ENCODE measurements at regions not wholly inside any gene's neighbourhood (a gene's known extent, or its start where the extent isn't known, plus 50 kb on each side); places are given as distances from the start of the nearest gene placed in this dataset.

GRCh38 chr11:86861810-86862209, 61.5 kb downstream of the PRSS23 start:
- intact Hi-C loops (cut with DNase I; ENCODE audit: low total_unique reads), result no loop called here
- 82 to 95% (median 92%) methylated on average over 6 of the region's 6 CpGs for WGBS, 5 donors
- no peaks in the 10 kb centered on the region for H3K9me3 ChIP-seq
- DNase-seq, result no peak
- H3K27me3 ChIP-seq (replicated peaks in 1 of 7), result peaks cover 0 to 17% (median 0%) of the 10 kb centered on the region in 7 donors
- H3K4me1 ChIP-seq, result no peaks in the 10 kb centered on the region
- no peak overlapping the region for H3K4me3 ChIP-seq
- H3K36me3 ChIP-seq, result no peaks in the 10 kb centered on the region
- H3K27ac ChIP-seq, result no peak overlapping the region
- TF ChIP-seq POLR2AphosphoS5 (IDR thresholded peaks at IDR 0.05) (no peak), CTCF (IDR thresholded peaks at IDR 0.05 in 8 of 11, conservative IDR thresholded peaks at IDR 0.05 in 3 of 11) (no peak), POLR2A (IDR thresholded peaks at IDR 0.05) (no peak)

- WGBS, 5 donors, result 42 to 73% (median 70%) methylated on average over 2 of the region's 2 CpGs
- DNase-seq, result no peak
- no peaks in the 10 kb centered on the region for H3K4me1 ChIP-seq
- no peak overlapping the region for H3K4me3 ChIP-seq
- H3K9me3 ChIP-seq, result no peaks in the 10 kb centered on the region
- no peak overlapping the region for H3K27ac ChIP-seq
- H3K27me3 ChIP-seq (replicated peaks in 1 of 7), result peaks cover 0 to 14% (median 0%) of the 10 kb centered on the region in 7 donors
- no peak for TF ChIP-seq POLR2AphosphoS5 (IDR thresholded peaks at IDR 0.05)
- no peak for TF ChIP-seq CTCF (IDR thresholded peaks at IDR 0.05 in 8 of 11, conservative IDR thresholded peaks at IDR 0.05 in 3 of 11)
- TF ChIP-seq POLR2A (IDR thresholded peaks at IDR 0.05), result no peak
- H3K36me3 ChIP-seq, result no peaks in the 10 kb centered on the region
- intact Hi-C loops (cut with DNase I; ENCODE audit: low total_unique reads), result no loop called here
Measured at GRCh38 chr11:86863476-86863875, 63.1 kb downstream of the PRSS23 start.

- TF ChIP-seq CTCF (IDR thresholded peaks at IDR 0.05 in 8 of 11, conservative IDR thresholded peaks at IDR 0.05 in 3 of 11) (no peak), POLR2AphosphoS5 (IDR thresholded peaks at IDR 0.05) (no peak), POLR2A (IDR thresholded peaks at IDR 0.05) (no peak)
Measured at GRCh38 chr11:86865436-86865835, 65.1 kb downstream of the PRSS23 start.

GRCh38 chr11:86869531-86869930, 69.2 kb downstream of the PRSS23 start:
- Histone ChIP-seq H3K9me3 (no peaks in the 10 kb centered on the region), H3K27ac (no peak overlapping the region), H3K27me3 (replicated peaks in 1 of 7) (no peaks in the 10 kb centered on the region), H3K4me1 (peaks cover 0 to 5% (median 0%) of the 10 kb centered on the region in 6 donors), H3K36me3 (no peaks in the 10 kb centered on the region), H3K4me3 (no peak overlapping the region)
- intact Hi-C loops (cut with DNase I; ENCODE audit: low total_unique reads), result no loop called here
- 54 to 62% (median 57%) methylated on average over 6 of the region's 6 CpGs for WGBS, 5 donors
- no peak for TF ChIP-seq CTCF (IDR thresholded peaks at IDR 0.05 in 8 of 11, conservative IDR thresholded peaks at IDR 0.05 in 3 of 11)
- no peak for TF ChIP-seq POLR2A (IDR thresholded peaks at IDR 0.05)
- TF ChIP-seq POLR2AphosphoS5 (IDR thresholded peaks at IDR 0.05), result no peak
- no peak for DNase-seq

More at GRCh38 chr11:86865436-86865835, 65.1 kb downstream of the PRSS23 start:
- H3K9me3 ChIP-seq, result no peaks in the 10 kb centered on the region
- H3K4me1 ChIP-seq, result peaks cover 0 to 4% (median 0%) of the 10 kb centered on the region in 6 donors
- no peak for DNase-seq
- H3K27me3 ChIP-seq (replicated peaks in 1 of 7), result no peaks in the 10 kb centered on the region
- intact Hi-C loops (cut with DNase I; ENCODE audit: low total_unique reads), result no loop called here
- H3K36me3 ChIP-seq, result no peaks in the 10 kb centered on the region
- H3K4me3 ChIP-seq, result no peak overlapping the region
- WGBS, 5 donors, result 87 to 97% (median 89%) methylated on average over 1 of the region's 1 CpG
- H3K27ac ChIP-seq, result no peak overlapping the region
